OCI-LY3 (cell line): ENCODE measurements at regions not wholly inside any gene's neighbourhood (a gene's known extent, or its start where the extent isn't known, plus 50 kb on each side); places are given as distances from the start of the nearest gene placed in this dataset.
"Not testable (repeated sequence)": the region's sequence is repeated elsewhere in the genome, so short reads cannot be mapped to it uniquely, and the experiment has no call there.

Source experiments
- EZH2phosphoT487 ChIP-seq: fragments of 200-600 bp; shearing (Covaris generic); IDR thresholded peaks from 2 replicates; pipeline ENCODE4 v1.6.1; 2018; ENCODE audit warnings: antibody characterized with exemption, mixed run types, low read depth
- TF ChIP-seq, protein P1 (sequence below): fragments of 200-600, 300-600 bp; sonication (generic); IDR thresholded peaks from 2 replicates; pipeline ENCODE4 v1.5.1; 2014; ENCODE audit warnings: antibody characterized with exemption, low read length, low read depth

DNA sequence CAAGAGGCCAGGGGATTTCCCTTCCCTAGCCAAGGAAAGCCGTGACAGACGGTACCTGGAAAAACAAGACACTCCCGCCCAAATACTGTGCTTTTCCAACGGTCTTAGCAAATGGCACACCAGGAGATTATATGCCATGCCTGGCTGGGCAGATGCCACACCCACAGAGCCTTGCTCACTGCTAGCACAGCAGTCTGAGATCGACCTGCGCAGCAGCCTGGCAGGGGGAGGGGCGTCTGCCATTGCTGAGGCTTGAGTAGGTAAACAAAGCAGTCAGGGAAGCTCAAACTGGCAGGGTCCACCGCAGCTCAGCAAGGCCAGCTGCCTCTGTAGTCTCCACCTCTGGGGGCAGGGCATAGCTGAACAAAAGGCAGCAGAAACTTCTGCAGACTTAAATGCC is 267.7 kb downstream of the GJA1 start:
- TF ChIP-seq, protein P1, sequence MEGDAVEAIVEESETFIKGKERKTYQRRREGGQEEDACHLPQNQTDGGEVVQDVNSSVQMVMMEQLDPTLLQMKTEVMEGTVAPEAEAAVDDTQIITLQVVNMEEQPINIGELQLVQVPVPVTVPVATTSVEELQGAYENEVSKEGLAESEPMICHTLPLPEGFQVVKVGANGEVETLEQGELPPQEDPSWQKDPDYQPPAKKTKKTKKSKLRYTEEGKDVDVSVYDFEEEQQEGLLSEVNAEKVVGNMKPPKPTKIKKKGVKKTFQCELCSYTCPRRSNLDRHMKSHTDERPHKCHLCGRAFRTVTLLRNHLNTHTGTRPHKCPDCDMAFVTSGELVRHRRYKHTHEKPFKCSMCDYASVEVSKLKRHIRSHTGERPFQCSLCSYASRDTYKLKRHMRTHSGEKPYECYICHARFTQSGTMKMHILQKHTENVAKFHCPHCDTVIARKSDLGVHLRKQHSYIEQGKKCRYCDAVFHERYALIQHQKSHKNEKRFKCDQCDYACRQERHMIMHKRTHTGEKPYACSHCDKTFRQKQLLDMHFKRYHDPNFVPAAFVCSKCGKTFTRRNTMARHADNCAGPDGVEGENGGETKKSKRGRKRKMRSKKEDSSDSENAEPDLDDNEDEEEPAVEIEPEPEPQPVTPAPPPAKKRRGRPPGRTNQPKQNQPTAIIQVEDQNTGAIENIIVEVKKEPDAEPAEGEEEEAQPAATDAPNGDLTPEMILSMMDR: not testable (repeated sequence)
- not testable (repeated sequence) for TF ChIP-seq EZH2phosphoT487
